ENCODE measurements at regions not wholly inside any gene's neighbourhood (a gene's known extent, or its start where the extent isn't known, plus 50 kb on each side); places are given as distances from the start of the nearest gene placed in this dataset.

DNA sequence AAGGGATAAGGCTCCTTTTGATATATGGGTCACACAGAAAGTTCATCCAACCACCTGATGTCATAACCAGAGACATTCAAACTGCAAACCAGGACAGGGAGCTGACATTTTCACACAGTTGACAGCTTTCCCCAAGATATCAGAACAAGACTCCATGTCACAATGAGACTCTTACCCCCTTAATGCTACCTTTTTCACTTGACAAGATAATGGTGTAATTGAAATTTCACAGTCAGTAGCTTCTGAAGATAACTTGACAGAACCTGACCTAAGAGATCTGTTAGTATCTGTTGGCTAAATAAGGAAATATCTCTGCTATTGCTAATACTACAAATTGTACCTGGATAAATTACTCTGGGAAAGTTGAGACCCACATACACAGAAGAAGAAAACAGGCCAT, 187.3 kb downstream of the C12orf50 start:
- no peak overlapping the region for H3K4me3 ChIP-seq (ENCODE audit: low read depth in 1 of 2, low read length in 1 of 2)
- H3K9me3 ChIP-seq = no peaks in the 10 kb centered on the region
- TF ChIP-seq, protein P1, sequence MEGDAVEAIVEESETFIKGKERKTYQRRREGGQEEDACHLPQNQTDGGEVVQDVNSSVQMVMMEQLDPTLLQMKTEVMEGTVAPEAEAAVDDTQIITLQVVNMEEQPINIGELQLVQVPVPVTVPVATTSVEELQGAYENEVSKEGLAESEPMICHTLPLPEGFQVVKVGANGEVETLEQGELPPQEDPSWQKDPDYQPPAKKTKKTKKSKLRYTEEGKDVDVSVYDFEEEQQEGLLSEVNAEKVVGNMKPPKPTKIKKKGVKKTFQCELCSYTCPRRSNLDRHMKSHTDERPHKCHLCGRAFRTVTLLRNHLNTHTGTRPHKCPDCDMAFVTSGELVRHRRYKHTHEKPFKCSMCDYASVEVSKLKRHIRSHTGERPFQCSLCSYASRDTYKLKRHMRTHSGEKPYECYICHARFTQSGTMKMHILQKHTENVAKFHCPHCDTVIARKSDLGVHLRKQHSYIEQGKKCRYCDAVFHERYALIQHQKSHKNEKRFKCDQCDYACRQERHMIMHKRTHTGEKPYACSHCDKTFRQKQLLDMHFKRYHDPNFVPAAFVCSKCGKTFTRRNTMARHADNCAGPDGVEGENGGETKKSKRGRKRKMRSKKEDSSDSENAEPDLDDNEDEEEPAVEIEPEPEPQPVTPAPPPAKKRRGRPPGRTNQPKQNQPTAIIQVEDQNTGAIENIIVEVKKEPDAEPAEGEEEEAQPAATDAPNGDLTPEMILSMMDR (IDR thresholded peaks at IDR 0.05) = no peak
- no peak overlapping the region for H3K27ac ChIP-seq
- no peaks in the 10 kb centered on the region for H3K4me1 ChIP-seq (ENCODE audit: control insufficient read depth in 1 of 2, insufficient read depth in 1 of 2, low read depth in 1 of 2, low read length in 1 of 2)
- no peaks in the 10 kb centered on the region for H3K27me3 ChIP-seq
- no peaks in the 10 kb centered on the region for H3K36me3 ChIP-seq

DNA sequence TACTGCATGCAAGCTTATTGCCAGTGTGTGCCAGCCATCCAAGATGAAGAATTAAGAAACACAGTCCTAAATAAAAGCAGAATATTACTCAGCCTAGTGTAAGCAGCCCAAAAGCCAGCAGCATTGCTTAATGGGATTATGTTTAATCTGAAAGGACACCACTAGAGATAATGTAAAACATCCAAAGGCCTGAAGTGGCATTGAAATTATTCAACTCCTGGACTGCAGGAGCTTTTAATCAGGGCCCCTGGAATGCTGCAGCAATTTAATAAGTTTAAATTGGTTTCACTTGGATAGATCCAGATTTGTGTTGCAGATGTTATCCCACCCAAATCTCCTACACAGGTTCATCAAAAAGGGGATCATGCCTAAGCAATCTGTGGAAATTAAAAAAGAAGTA, 193.0 kb downstream of the C12orf50 start:
- H3K27ac ChIP-seq = no peak overlapping the region
- no peaks in the 10 kb centered on the region for H3K27me3 ChIP-seq
- H3K4me1 ChIP-seq (ENCODE audit: control insufficient read depth in 1 of 2, insufficient read depth in 1 of 2, low read depth in 1 of 2, low read length in 1 of 2) = no peaks in the 10 kb centered on the region
- H3K9me3 ChIP-seq = no peaks in the 10 kb centered on the region
- no peak overlapping the region for H3K4me3 ChIP-seq (ENCODE audit: low read depth in 1 of 2, low read length in 1 of 2)
- TF ChIP-seq, protein P1 (IDR thresholded peaks at IDR 0.05) = no peak
- no peaks in the 10 kb centered on the region for H3K36me3 ChIP-seq

DNA sequence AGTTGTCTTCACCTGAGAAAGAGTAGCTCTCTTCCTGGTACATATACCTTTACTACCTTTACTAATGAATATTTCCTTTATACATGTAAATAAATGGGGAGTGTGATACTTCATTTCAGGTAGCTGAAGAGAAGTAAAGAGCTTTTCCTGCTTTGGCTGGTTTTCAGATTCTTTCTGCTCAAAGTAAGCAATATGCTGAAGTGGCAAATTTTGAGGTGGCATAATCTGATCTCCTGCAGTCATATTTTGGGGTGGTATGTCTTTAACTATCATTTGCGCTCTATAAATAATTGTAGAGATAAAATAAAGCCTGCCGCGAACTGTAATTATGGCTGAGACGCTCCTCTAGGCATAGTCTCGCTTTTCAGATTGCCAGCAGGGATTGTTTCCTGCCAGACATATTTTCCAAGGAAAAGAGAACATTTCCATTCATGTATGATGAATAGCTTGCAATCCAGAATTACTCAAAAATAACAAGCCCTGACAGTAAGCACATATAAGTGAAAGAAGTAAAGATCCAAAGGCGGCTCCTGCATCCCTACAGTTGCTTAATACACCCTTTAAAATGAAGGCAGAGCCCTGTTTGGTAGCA, 200.7 kb downstream of the C12orf50 start:
- H3K27ac ChIP-seq = no peak overlapping the region
- H3K27me3 ChIP-seq = no peaks in the 10 kb centered on the region
- no peaks in the 10 kb centered on the region for H3K9me3 ChIP-seq
- no peaks in the 10 kb centered on the region for H3K4me1 ChIP-seq (ENCODE audit: control insufficient read depth in 1 of 2, insufficient read depth in 1 of 2, low read depth in 1 of 2, low read length in 1 of 2)
- no peak overlapping the region for H3K4me3 ChIP-seq (ENCODE audit: low read depth in 1 of 2, low read length in 1 of 2)
- TF ChIP-seq, protein P1 (IDR thresholded peaks at IDR 0.05) = no peak
- H3K36me3 ChIP-seq = no peaks in the 10 kb centered on the region

DNA sequence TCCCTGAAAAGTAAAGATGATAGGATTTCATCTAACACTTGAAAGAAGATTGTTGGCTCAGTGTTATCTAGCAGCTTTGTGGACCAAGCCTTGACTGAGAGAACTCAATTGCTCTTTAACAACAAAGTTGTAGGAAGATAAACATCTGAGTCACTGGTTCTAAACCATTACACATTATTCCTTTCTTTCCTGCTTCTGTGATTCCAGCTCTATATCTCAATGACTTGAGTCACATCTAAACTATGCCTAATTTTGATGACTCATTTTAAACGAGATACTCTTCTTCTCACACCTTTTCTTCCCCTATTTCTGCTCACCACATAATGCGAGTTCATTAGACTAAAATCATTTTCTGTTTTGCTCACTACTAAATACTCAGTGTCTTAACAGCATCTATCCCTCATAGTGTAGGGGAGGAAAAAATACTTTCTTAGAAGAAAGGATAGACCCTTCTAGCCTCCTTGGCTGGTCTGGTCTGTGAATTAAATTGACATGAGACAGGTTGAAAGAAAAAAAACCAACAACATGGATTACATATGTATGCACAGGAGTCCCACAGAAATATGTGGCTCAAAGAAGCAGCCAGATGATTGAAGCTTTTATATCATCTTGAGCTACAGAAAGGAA, 201.4 kb downstream of the C12orf50 start:
- H3K27ac ChIP-seq = no peak overlapping the region
- TF ChIP-seq, protein P1 (IDR thresholded peaks at IDR 0.05) = no peak
- no peaks in the 10 kb centered on the region for H3K9me3 ChIP-seq
- H3K4me1 ChIP-seq (ENCODE audit: control insufficient read depth in 1 of 2, insufficient read depth in 1 of 2, low read depth in 1 of 2, low read length in 1 of 2) = no peaks in the 10 kb centered on the region
- H3K27me3 ChIP-seq = no peaks in the 10 kb centered on the region
- no peak overlapping the region for H3K4me3 ChIP-seq (ENCODE audit: low read depth in 1 of 2, low read length in 1 of 2)
- no peaks in the 10 kb centered on the region for H3K36me3 ChIP-seq

- Histone ChIP-seq H3K36me3 (no peaks in the 10 kb centered on the region), H3K9me3 (no peaks in the 10 kb centered on the region), H3K27ac (no peak overlapping the region), H3K27me3 (no peaks in the 10 kb centered on the region), H3K4me3 (ENCODE audit: low read depth in 1 of 2, low read length in 1 of 2) (no peak overlapping the region), H3K4me1 (ENCODE audit: control insufficient read depth in 1 of 2, insufficient read depth in 1 of 2, low read depth in 1 of 2, low read length in 1 of 2) (no peaks in the 10 kb centered on the region)
- TF ChIP-seq, protein P1 (IDR thresholded peaks at IDR 0.05) = no peak
Measured at GRCh38 chr12:87822923-87823322, 206.3 kb downstream of the C12orf50 start.
